ENCODE measurements at regions not wholly inside any gene's neighbourhood (a gene's known extent, or its start where the extent isn't known, plus 50 kb on each side); places are given as distances from the start of the nearest gene placed in this dataset.
"Not testable (repeated sequence)": the region's sequence is repeated elsewhere in the genome, so short reads cannot be mapped to it uniquely, and the experiment has no call there.

- POLR2A ChIA-PET; FAIRE-seq; H3K4me2 ChIP-seq; H3K4me1 ChIP-seq; H3K9me3 ChIP-seq; CTCF ChIA-PET; H3K27ac ChIP-seq; H3K4me3 ChIP-seq; DNase-seq (ENCODE audit: low read depth in 1 of 2, low spot score in 1 of 2): not testable (repeated sequence)
- WGBS (ENCODE audit: missing lambda C conversion rate), result 14% methylated on average over 16 of the region's 16 CpGs
- peak in 1 of 2 experiments; percentile 79; a peak in 3 of 6 replicates for ATAC-seq
- TF ChIP-seq CTCF (IDR thresholded peaks at IDR 0.05) (peak; percentile 25; the same call in 2 of the 3 replicates), RAD21 (conservative IDR thresholded peaks at IDR 0.05 in 1 of 2, IDR thresholded peaks at IDR 0.05 in 1 of 2) (peak in 1 of 2 experiments; percentile 28; a peak in 2 of 5 replicates)
Measured at GRCh38 chr14:106334428-106335109, 808.2 kb downstream of the TMEM121 start.

GRCh38 chr14:106335110-106335429, 808.7 kb downstream of the TMEM121 start:
- H3K9me3 ChIP-seq; H3K4me3 ChIP-seq; DNase-seq (ENCODE audit: low read depth in 1 of 2, low spot score in 1 of 2); FAIRE-seq; H3K4me2 ChIP-seq; H3K27ac ChIP-seq; CTCF ChIA-PET; POLR2A ChIA-PET; H3K4me1 ChIP-seq: not testable (repeated sequence)
- peak in 1 of 2 experiments; percentile 55; a peak in 3 of 6 replicates for ATAC-seq
- WGBS (ENCODE audit: missing lambda C conversion rate), result 13% methylated on average over 6 of the region's 6 CpGs

GRCh38 chr14:106338775-106339174, 812.4 kb downstream of the TMEM121 start:
- FAIRE-seq, CTCF ChIA-PET: not testable (repeated sequence)

GRCh38 chr14:106340658-106341057, 814.3 kb downstream of the TMEM121 start:
- H3K4me2 ChIP-seq; H3K4me1 ChIP-seq; DNase-seq (ENCODE audit: low read depth in 1 of 2, low spot score in 1 of 2); POLR2A ChIA-PET; FAIRE-seq; H3K27ac ChIP-seq; ATAC-seq; CTCF ChIA-PET; H3K4me3 ChIP-seq; H3K9me3 ChIP-seq: not testable (repeated sequence)
- 2% methylated on average over 3 of the region's 4 CpGs for WGBS (ENCODE audit: missing lambda C conversion rate)

More at GRCh38 chr14:106338775-106339174, 812.4 kb downstream of the TMEM121 start:
- H3K4me3 ChIP-seq; ATAC-seq; H3K4me1 ChIP-seq; H3K9me3 ChIP-seq; DNase-seq (ENCODE audit: low read depth in 1 of 2, low spot score in 1 of 2); POLR2A ChIA-PET; H3K4me2 ChIP-seq; H3K27ac ChIP-seq: not testable (repeated sequence)
- 10% methylated on average over 15 of the region's 15 CpGs for whole genome bisulfite sequencing (ENCODE audit: missing lambda C conversion rate)

GRCh38 chr14:106341161-106341560, 814.8 kb downstream of the TMEM121 start:
- ATAC-seq; POLR2A ChIA-PET; H3K9me3 ChIP-seq; H3K27ac ChIP-seq; FAIRE-seq; H3K4me2 ChIP-seq; DNase-seq (ENCODE audit: low read depth in 1 of 2, low spot score in 1 of 2); H3K4me3 ChIP-seq; CTCF ChIA-PET; H3K4me1 ChIP-seq: not testable (repeated sequence)
- WGBS (ENCODE audit: missing lambda C conversion rate), result 0% methylated on average over 5 of the region's 5 CpGs

- ChIA-PET POLR2A (no interaction called here), CTCF (no interaction called here)
- H3K4me1 ChIP-seq, result no peaks in the 10 kb centered on the region
- no peak overlapping the region for H3K27ac ChIP-seq
- no peak overlapping the region for H3K4me3 ChIP-seq
- DNase-seq (ENCODE audit: low read depth in 1 of 2, low spot score in 1 of 2) (no peak), FAIRE-seq (peak; percentile 82), ATAC-seq (no peak)
- WGBS (ENCODE audit: missing lambda C conversion rate), result 0% methylated on average over 2 of the region's 2 CpGs
- H3K9me3 ChIP-seq, result no peaks in the 10 kb centered on the region
- no peak overlapping the region for H3K4me2 ChIP-seq
- TF ChIP-seq ELK1 (IDR thresholded peaks at IDR 0.05; ENCODE audit: low read depth, low read length) (no peak), E2F6 (IDR thresholded peaks at IDR 0.05; ENCODE audit: borderline replicate concordance, low read depth) (no peak), PBX3 (IDR thresholded peaks at IDR 0.05) (no peak), MAFK (IDR thresholded peaks at IDR 0.05; ENCODE audit: partially characterized antibody) (no peak), BCL3 (IDR thresholded peaks at IDR 0.05) (no peak), SMC3 (IDR thresholded peaks at IDR 0.05) (no peak), GATA3 (IDR thresholded peaks at IDR 0.05; ENCODE audit: borderline replicate concordance) (no peak), CHD4 (IDR thresholded peaks at IDR 0.05; ENCODE audit: borderline replicate concordance) (no peak), MAZ (IDR thresholded peaks at IDR 0.05; ENCODE audit: borderline replicate concordance, low read depth, low read length) (no peak), POLR2A (IDR thresholded peaks at IDR 0.05; ENCODE audit: low read length) (no peak), HMGXB4 (CRISPR knock-in tag; IDR thresholded peaks at IDR 0.05; ENCODE audit: borderline replicate concordance) (no peak), NFE2L2 (conservative IDR thresholded peaks at IDR 0.05; ENCODE audit: low read length) (no peak)
Measured at GRCh38 chr14:106343626-106344025, 817.2 kb downstream of the TMEM121 start.
